DMS53 (cell line): ENCODE measurements at regions not wholly inside any gene's neighbourhood (a gene's known extent, or its start where the extent isn't known, plus 50 kb on each side); places are given as distances from the start of the nearest gene placed in this dataset.
A peak's percentile ranks its signal among the peaks of the same experiment; 100 is the strongest.

ENCODE experiments used
- DNase-seq: peaks from one replicate; lab custom pipeline; 2025; lab: John Stamatoyannopoulos, UW

GRCh38 chr2:235141411-235142128 lies 189.8 kb downstream of the SH3BP4 start:
- DNase-seq, result no peak

DNA sequence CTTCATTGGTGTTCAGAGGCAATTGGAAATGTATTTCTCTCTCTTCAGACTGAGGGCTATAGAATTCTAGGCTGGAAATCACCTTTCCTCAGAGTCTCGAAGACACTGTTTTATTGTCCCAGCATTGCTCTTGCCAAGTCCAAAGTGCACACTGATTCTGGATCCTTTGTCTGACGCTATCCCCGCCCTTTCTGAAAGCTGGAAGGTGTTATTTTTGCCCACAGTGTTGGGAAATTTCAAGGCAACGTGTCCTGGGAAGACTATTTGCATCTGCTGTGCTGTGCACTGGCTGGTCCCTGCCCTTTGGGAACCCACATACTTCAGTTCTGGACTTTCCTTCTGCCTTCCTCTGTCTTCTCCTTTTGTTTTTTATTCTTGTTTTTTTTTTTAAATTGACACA lies 190.8 kb downstream of the SH3BP4 start:
- DNase-seq, result no peak

- DNase-seq, result no peak
These were observed 192.0 kb downstream of the SH3BP4 start for GRCh38 chr2:235143789-235144188.

- no peak for DNase-seq
These were observed 192.5 kb downstream of the SH3BP4 start for GRCh38 chr2:235144291-235144690.

DNA sequence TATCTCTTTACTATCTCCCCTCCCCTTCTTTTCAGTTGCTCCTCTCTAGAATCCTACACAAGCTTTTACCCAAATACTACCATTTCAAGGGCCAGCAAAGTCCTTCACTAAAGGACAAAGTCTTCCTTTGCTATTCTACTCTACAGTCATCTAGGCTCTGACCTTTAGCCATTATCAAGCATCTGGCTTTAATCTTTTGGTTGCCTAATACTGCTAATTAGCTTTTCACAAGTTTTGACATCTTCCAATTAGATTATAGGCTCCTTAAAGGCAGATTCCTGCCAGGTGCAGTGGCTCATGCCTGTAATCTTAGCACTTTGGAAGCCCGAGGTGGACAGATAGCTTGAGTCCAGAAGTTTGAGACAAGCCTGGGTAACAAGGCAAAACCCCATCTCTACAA lies 194.4 kb downstream of the SH3BP4 start:
- DNase-seq, result no peak

DNA sequence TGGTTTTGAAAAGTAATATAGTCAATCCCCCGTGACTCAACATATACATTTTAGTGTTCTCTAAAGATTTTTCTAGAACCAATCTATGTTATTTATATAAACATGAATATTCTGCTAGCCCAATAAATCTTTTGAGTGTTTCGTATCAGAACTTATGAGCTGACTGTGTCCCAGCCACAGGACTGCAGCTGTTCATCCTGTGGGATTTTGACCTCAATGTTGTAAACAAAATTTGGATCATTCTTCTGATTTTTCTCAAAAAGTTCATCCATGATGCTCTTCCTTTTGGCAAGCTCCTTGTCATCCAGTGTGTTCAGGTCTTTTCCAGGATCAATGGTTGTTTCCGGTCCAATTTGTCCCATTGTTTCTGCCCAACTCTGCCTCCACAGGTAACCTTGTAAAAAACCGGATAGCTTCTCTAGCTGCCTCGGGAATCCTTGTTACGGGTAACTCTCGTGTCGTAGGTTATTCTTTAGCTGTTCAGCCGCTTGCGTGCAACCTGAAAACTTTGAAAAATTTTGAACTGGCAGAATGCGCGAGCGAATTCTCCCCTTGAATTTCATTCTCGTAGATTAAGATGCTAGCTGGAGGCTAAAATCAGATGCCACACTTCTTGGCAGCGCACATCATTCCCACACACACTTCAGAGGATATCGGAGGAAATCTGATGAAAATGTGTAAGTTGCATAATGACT lies 195.2 kb downstream of the SH3BP4 start:
- no peak for DNase-seq

DNA sequence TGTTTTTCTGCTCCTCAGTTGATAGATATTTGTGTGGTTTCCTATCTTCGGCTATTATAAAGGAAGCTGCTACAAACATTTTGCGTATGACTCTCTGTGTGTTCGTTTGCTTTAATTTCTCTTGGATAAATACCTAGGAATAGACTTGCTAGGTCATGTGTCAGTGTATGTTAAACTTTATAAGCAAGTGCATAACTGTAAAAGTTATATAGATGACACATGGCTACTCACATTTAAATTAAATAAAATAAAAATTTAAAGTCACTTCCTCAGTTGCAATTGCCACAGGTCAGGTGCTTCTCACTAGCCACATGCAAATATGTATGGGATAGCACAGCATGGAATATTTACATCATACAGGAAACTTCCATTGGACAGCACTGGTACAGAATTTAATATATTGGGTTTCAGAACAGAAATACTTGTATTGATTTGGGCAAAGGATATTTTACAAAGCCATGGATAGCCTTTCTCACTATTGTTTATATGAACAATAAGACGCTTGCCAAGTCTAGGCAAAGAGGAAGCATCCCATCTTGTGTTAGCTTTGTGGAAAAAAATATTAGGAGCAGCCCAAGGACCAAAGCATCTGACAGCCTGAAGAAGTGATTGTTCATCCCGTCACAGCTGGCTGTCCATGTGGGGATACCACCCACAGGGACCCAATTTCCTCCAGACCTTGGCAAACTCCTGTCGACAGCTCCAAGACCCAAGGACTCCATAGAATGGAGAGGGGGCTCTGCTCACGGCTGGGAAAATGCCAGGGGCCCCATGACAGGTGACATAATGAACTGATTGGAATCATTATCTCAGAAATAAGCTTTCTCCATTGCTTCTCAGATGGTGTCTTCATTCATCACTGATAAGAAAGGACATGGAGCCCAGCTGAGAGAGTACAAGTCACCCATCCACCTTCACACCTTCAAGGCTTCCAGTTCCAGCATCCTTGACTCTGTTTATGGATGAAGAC lies 196.7 kb downstream of the SH3BP4 start:
- DNase-seq, result no peak

- no peak for DNase-seq
These were observed 197.4 kb downstream of the SH3BP4 start for GRCh38 chr2:235149240-235149659.

DNA sequence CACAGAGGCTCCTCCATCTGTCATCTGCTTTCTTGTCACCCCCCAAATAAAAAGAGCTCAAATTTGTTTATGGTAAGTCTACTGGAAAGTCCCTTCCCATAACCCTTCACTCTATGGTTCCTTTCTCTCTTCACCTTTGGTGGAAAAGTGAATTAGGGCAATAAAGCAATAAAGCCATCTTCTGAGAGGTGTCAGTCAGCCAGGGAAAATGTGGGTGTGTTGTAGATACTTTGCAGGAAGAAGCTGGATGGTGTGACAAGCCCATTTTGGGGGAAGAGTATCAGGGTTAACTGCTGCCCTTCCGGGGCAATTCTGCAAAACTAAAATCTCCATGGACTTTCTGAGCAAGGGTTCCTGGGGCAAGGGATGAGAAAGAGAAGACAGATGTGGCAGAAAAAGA lies 197.9 kb downstream of the SH3BP4 start:
- no peak for DNase-seq

- DNase-seq, result no peak
These were observed 199.3 kb downstream of the SH3BP4 start for GRCh38 chr2:235151152-235151551.

- no peak for DNase-seq
These were observed 203.3 kb downstream of the SH3BP4 start for GRCh38 chr2:235155163-235155562.

GRCh38 chr2:235156055-235156454 lies 204.2 kb downstream of the SH3BP4 start:
- DNase-seq, result no peak

DNA sequence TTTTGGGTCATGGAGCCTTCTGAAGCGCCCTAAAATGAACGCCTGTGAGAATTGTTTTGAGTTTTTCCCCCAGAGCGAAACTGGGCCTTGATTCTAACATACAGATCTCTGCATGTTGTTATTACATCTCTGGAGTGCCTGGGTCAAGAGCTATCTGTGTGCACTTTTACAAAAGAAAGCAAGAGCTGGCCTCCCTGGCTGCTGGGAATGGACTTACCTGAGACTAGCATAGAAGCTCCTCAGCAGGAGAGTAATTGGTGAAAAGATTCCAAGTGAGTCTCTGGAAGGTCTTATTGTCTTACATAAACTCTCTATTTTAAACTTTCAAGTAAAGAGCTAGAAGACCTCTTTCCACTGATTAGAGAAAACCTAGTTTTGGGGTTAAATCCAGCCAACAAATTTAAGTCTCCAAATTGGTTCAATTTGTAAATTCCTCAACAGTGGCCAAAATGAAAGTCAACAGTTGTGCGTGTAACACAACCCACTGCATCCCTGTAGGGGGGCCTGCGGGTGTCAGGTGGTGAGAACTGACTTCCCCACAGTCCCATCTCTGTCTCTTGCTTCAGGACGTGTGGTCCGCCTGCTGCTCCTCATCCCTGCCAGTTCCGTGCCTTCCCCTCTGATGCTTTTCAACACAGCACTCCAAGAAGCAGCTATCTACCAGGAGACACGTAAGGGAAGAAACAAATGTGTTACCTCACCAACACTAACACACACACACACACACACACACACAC lies 206.1 kb downstream of the SH3BP4 start:
- no peak for DNase-seq

- no peak for DNase-seq
These were observed 208.5 kb downstream of the SH3BP4 start for GRCh38 chr2:235160281-235160810.

GRCh38 chr2:235161565-235161964 lies 209.7 kb downstream of the SH3BP4 start:
- no peak for DNase-seq

- peak; percentile 19 for DNase-seq
These were observed 210.4 kb downstream of the SH3BP4 start for GRCh38 chr2:235162082-235162836.

DNA sequence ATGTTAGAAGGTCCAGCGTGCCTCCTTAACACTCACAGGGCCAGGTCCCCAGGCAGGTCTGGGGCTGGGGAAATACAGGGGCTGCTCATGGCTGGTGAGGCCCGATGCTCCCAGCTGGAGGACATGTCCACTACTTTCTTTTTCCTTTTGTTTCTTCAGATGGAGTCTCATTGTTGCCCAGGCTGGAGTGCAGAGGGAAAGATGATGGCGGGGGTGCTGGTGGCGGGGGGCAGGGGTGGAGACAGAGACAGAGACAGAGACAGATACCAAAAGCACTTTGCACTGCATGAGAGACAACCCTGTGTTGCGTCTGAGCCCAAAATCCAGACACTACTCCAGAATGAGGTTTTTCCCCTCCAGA lies 211.0 kb downstream of the SH3BP4 start:
- no peak for DNase-seq

GRCh38 chr2:235165136-235165535 lies 213.3 kb downstream of the SH3BP4 start:
- DNase-seq, result no peak

- DNase-seq, result no peak
These were observed 213.8 kb downstream of the SH3BP4 start for GRCh38 chr2:235165631-235166030.

- DNase-seq, result no peak
These were observed 216.6 kb downstream of the SH3BP4 start for GRCh38 chr2:235168174-235168979.
